ENCODE measurements at regions not wholly inside any gene's neighbourhood (a gene's known extent, or its start where the extent isn't known, plus 50 kb on each side); places are given as distances from the start of the nearest gene placed in this dataset.

DNA sequence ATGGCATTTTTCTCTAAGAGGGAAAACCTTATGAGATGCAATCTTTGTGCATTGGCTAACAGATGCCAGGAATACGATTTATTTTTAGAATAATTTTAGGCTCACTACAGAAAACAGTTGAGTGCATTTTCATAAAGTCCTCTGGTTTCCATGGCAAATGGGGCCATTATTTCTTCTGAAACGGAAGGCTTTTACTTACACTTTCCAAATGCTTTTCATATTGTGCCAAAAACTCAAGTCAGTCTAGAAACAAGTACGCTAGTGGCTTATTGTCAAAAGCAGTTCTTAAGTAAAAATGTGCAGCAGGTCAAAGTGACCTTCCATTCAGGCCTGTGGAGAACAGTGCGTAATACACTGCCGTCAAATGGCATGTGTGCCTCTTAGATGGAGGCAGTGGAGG is 628.7 kb downstream of the EFNB2 start:
- no peaks in the 10 kb centered on the region for H4K20me1 ChIP-seq (ENCODE audit: insufficient read depth, poor library complexity, severe bottlenecking)
- H2AFZ ChIP-seq = no peak overlapping the region
- no peak overlapping the region for H3K4me2 ChIP-seq
- H3K9me2 ChIP-seq (replicated peaks; ENCODE audit: insufficient read depth) = no peaks in the 10 kb centered on the region
- H3K9me3 ChIP-seq (ENCODE audit: low read depth) = no peaks in the 10 kb centered on the region
- WGBS (ENCODE audit: low lambda C conversion rate, missing lambda C conversion rate) = 92% methylated on average over 5 of the region's 5 CpGs
- peaks cover 6% of the 10 kb centered on the region for H3K4me1 ChIP-seq (ENCODE audit: insufficient read depth)
- TF ChIP-seq, protein P1, sequence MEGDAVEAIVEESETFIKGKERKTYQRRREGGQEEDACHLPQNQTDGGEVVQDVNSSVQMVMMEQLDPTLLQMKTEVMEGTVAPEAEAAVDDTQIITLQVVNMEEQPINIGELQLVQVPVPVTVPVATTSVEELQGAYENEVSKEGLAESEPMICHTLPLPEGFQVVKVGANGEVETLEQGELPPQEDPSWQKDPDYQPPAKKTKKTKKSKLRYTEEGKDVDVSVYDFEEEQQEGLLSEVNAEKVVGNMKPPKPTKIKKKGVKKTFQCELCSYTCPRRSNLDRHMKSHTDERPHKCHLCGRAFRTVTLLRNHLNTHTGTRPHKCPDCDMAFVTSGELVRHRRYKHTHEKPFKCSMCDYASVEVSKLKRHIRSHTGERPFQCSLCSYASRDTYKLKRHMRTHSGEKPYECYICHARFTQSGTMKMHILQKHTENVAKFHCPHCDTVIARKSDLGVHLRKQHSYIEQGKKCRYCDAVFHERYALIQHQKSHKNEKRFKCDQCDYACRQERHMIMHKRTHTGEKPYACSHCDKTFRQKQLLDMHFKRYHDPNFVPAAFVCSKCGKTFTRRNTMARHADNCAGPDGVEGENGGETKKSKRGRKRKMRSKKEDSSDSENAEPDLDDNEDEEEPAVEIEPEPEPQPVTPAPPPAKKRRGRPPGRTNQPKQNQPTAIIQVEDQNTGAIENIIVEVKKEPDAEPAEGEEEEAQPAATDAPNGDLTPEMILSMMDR (IDR thresholded peaks at IDR 0.05; ENCODE audit: poor library complexity) = no peak
- TF ChIP-seq EZH2 (IDR thresholded peaks at IDR 0.05; ENCODE audit: borderline replicate concordance) (no peak), EZH2phosphoT487 (IDR thresholded peaks at IDR 0.05; ENCODE audit: low read depth, severe bottlenecking, unreplicated experiment) (no peak)
- no peak for DNase-seq (ENCODE audit: low spot score)
- no peak overlapping the region for H3K4me3 ChIP-seq
- no peaks in the 10 kb centered on the region for H3K36me3 ChIP-seq (replicated peaks; ENCODE audit: insufficient read depth, low read depth)
- no peaks in the 10 kb centered on the region for H3K27me3 ChIP-seq
- H3K27ac ChIP-seq = no peak overlapping the region
- H3K79me2 ChIP-seq = no peaks in the 10 kb centered on the region

DNA sequence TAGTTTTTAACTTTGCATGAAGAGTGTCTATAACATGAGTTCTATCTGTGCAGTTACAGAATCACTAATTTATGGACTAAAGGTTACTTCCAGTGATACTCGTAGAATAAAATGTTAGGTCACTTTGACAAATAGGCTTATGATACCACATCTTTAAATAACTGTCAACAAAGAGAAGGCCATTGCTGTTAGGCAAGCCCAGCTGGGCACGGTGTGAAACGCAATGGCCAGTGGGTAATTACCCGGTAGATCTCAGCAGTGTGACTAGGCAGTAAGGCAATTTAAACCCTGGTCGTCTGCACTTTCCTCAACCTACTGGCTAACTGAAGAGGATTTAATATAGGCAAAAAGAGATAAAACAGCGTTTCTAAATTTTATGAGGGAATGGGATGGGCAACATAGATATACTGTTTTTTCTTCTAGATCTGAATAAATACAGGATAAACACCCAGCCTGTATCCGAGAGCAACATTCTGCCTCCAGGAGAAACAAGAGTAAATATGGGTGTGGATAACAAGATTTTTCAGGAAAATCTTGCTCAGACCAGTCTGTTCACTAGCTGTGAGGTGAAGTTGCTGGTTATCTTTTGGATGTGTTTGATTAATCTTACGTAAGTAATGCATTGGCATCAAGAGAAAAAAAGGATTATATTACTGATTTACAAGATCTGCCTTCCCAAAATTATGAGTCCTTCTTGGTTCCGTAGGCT is 631.3 kb downstream of the EFNB2 start:
- Histone ChIP-seq H3K79me2 (no peaks in the 10 kb centered on the region), H3K27ac (peak overlapping the region; percentile 68), H3K27me3 (no peaks in the 10 kb centered on the region), H3K9me3 (ENCODE audit: low read depth) (no peaks in the 10 kb centered on the region), H3K9me2 (replicated peaks; ENCODE audit: insufficient read depth) (no peaks in the 10 kb centered on the region), H2AFZ (no peak overlapping the region), H3K4me1 (ENCODE audit: insufficient read depth) (peaks cover 6% of the 10 kb centered on the region), H3K4me2 (no peak overlapping the region), H3K36me3 (replicated peaks; ENCODE audit: insufficient read depth, low read depth) (no peaks in the 10 kb centered on the region), H3K4me3 (no peak overlapping the region), H4K20me1 (ENCODE audit: insufficient read depth, poor library complexity, severe bottlenecking) (no peaks in the 10 kb centered on the region)
- TF ChIP-seq, protein P1 (IDR thresholded peaks at IDR 0.05; ENCODE audit: poor library complexity) = no peak
- TF ChIP-seq EZH2phosphoT487 (IDR thresholded peaks at IDR 0.05; ENCODE audit: low read depth, severe bottlenecking, unreplicated experiment) = no peak
- TF ChIP-seq EZH2 (IDR thresholded peaks at IDR 0.05; ENCODE audit: borderline replicate concordance) = no peak
- DNase-seq (ENCODE audit: low spot score) = no peak
- WGBS (ENCODE audit: low lambda C conversion rate, missing lambda C conversion rate) = 66% methylated on average over 9 of the region's 9 CpGs

DNA sequence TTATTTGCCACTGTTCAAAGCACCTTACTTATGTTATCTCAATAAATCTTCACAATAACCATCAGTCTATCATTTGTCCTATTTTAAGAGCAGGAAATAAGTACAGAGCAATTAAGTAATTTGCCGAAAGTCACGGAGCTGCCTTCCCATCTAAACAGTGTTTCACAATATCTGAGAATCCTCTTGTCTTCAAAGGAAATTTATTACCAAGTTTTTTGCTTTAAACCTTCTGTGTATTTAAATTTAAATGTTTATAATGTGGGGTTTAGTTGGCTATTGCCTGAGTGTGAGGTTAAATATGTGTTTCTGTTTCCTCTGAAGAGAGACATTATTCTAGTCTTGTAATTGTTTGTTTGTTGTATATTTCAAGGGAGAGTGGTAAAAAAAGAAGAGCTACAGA is 633.1 kb downstream of the EFNB2 start:
- Histone ChIP-seq H3K79me2 (no peaks in the 10 kb centered on the region), H3K27ac (no peak overlapping the region), H3K4me1 (ENCODE audit: insufficient read depth) (peaks cover 6% of the 10 kb centered on the region), H4K20me1 (ENCODE audit: insufficient read depth, poor library complexity, severe bottlenecking) (no peaks in the 10 kb centered on the region), H3K4me2 (no peak overlapping the region), H3K4me3 (no peak overlapping the region), H3K27me3 (no peaks in the 10 kb centered on the region), H3K9me2 (replicated peaks; ENCODE audit: insufficient read depth) (no peaks in the 10 kb centered on the region), H2AFZ (no peak overlapping the region), H3K9me3 (ENCODE audit: low read depth) (no peaks in the 10 kb centered on the region), H3K36me3 (replicated peaks; ENCODE audit: insufficient read depth, low read depth) (no peaks in the 10 kb centered on the region)
- no peak for DNase-seq (ENCODE audit: low spot score)
- WGBS (ENCODE audit: low lambda C conversion rate, missing lambda C conversion rate) = 67% methylated on average over 2 of the region's 2 CpGs
- TF ChIP-seq, protein P1 (IDR thresholded peaks at IDR 0.05; ENCODE audit: poor library complexity) = no peak
- TF ChIP-seq EZH2 (IDR thresholded peaks at IDR 0.05; ENCODE audit: borderline replicate concordance) (no peak), EZH2phosphoT487 (IDR thresholded peaks at IDR 0.05; ENCODE audit: low read depth, severe bottlenecking, unreplicated experiment) (no peak)

Data from hepatocyte (in vitro differentiated cells).